ENCODE measurements at regions not wholly inside any gene's neighbourhood (a gene's known extent, or its start where the extent isn't known, plus 50 kb on each side); places are given as distances from the start of the nearest gene placed in this dataset.

DNA sequence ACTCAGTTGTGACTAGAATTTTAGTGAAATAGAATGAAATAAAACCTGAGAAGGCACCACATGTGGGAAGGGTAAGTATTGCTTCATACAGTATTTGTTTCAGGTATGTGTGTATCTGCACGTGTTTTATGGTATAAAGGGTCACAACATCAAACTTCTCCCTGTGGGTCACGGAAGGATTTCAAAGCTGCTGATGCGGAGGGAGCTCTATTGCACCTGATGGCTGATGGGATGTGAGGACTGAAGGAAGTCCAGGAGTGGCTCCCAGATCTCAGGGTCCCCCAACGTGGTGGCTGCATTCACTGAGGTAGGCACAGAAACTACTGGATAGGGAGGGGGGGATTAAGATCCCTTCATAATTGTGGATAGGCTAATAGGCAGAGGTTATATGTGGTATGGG lies 159.7 kb downstream of the PJA2 start:
- no peak for DNase-seq
- Histone ChIP-seq H3K4me3 (ENCODE audit: low read depth, low read length) (no peak overlapping the region), H3K27ac (no peak overlapping the region), H3K36me3 (replicated peaks) (no peaks in the 10 kb centered on the region), H3K27me3 (replicated peaks) (no peaks in the 10 kb centered on the region)
- TF ChIP-seq CTCF (IDR thresholded peaks at IDR 0.05; ENCODE audit: low read depth, low read length, missing control alignments) = no peak
- in situ Hi-C loops (cut with HindIII; ENCODE audit: low pct_ligation_motif_present, low sequenced_read_pairs) = no loop called here

DNA sequence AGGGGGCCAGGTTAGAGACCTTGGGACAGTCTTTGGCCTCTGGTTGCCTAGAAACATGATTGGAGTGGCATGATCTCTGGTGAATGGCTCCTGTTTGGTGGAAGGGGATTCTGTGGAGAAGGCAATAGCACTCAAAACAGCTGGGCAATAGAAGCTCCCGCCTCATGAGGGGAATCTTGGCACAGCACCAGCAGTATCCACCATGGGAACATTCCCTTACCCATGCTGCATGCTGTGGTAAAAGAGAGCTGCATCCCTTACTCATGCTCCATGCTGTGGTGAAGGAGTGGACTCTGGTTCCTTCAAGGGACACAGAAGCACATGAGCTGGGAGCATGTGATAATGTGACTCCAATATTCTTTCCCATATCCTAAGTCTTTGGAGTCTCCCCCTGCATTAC lies 160.6 kb downstream of the PJA2 start:
- Histone ChIP-seq H3K4me3 (ENCODE audit: low read depth, low read length) (no peak overlapping the region), H3K36me3 (replicated peaks) (no peaks in the 10 kb centered on the region), H3K27me3 (replicated peaks) (no peaks in the 10 kb centered on the region), H3K27ac (no peak overlapping the region)
- in situ Hi-C loops (cut with HindIII; ENCODE audit: low pct_ligation_motif_present, low sequenced_read_pairs) = no loop called here
- DNase-seq = no peak
- no peak for TF ChIP-seq CTCF (IDR thresholded peaks at IDR 0.05; ENCODE audit: low read depth, low read length, missing control alignments)

GRCh38 chr5:109247986-109248385 lies 161.8 kb downstream of the PJA2 start:
- no peak for DNase-seq
- H3K36me3 ChIP-seq (replicated peaks) = no peaks in the 10 kb centered on the region
- no peak overlapping the region for H3K27ac ChIP-seq
- in situ Hi-C loops (cut with HindIII; ENCODE audit: low pct_ligation_motif_present, low sequenced_read_pairs) = no loop called here
- H3K4me3 ChIP-seq (ENCODE audit: low read depth, low read length) = no peak overlapping the region
- H3K27me3 ChIP-seq (replicated peaks) = no peaks in the 10 kb centered on the region
- no peak for TF ChIP-seq CTCF (IDR thresholded peaks at IDR 0.05; ENCODE audit: low read depth, low read length, missing control alignments)

DNA sequence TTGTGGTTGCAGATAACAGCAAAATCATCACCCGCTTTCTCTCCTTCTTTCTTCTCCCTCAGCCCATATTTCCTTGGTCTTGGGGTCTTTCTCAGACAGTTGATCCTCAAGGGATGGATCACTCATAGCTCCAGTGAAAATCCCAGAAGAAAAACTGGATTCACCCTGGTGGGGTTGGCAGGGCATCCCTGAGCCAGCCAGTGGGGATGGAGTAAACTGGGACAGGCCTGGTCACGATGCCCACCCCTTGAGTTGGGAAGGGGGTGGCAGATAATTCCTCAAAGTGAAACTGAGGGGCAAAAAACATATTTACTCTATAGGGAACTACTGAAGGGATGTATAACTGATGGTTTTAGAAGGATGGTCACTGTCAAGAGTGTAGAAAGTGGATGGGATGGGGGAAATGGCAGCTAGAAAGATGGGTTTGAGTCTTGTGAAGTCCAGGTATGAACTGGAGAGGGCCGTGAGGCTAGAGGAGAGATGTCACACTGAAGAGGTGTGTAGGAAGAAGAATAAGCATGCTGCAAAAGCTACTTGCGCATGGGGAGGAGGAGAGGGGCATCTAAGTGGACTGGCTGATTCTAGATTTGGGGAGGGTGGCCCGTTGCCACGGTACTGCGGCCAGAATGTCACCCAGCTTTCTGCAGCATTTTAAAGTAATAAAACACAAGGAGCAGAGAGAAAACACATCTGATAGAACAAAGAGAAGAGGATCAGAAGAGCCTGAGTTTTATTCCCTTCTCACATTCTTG lies 162.8 kb downstream of the PJA2 start:
- H3K27ac ChIP-seq = no peak overlapping the region
- H3K4me3 ChIP-seq (ENCODE audit: low read depth, low read length) = no peak overlapping the region
- no peaks in the 10 kb centered on the region for H3K36me3 ChIP-seq (replicated peaks)
- in situ Hi-C loops (cut with HindIII; ENCODE audit: low pct_ligation_motif_present, low sequenced_read_pairs) = no loop called here
- no peak for TF ChIP-seq CTCF (IDR thresholded peaks at IDR 0.05; ENCODE audit: low read depth, low read length, missing control alignments)
- DNase-seq = no peak
- H3K27me3 ChIP-seq (replicated peaks) = no peaks in the 10 kb centered on the region

All from brain microvascular endothelial cell (primary cell).